Mesodermal cell (in vitro differentiated cells): ENCODE measurements at regions not wholly inside any gene's neighbourhood (a gene's known extent, or its start where the extent isn't known, plus 50 kb on each side); places are given as distances from the start of the nearest gene placed in this dataset.
"Not testable (repeated sequence)": the region's sequence is repeated elsewhere in the genome, so short reads cannot be mapped to it uniquely, and the experiment has no call there.

Source experiments
- H3K27ac ChIP-seq: 2 replicates; pipeline ENCODE4 v1.7.0; 2013; ENCODE audit warnings: mild to moderate bottlenecking, low read depth, low read length, moderate library complexity; ENCODE audit not compliant: severe bottlenecking
- H3K36me3 ChIP-seq: 2 replicates; pipeline ENCODE4 v1.7.1; 2013; ENCODE audit warnings: mild to moderate bottlenecking, low read length, moderate library complexity; ENCODE audit not compliant: control insufficient read depth, insufficient read depth
- H3K4me1 ChIP-seq: one replicate; pipeline ENCODE4 v1.7.1; 2013; ENCODE audit warnings: mild to moderate bottlenecking, low read length; ENCODE audit not compliant: insufficient read depth, control insufficient read depth, poor library complexity, severe bottlenecking
- H3K4me3 ChIP-seq: 2 replicates; pipeline ENCODE4 v1.7.0; 2013; ENCODE audit warnings: low read length, control low read depth, mild to moderate bottlenecking; ENCODE audit not compliant: insufficient read depth, poor library complexity, severe bottlenecking; ENCODE audit errors: extremely low read depth
- H3K9me3 ChIP-seq: 2 replicates; pipeline ENCODE4 v1.7.1; 2013; ENCODE audit warnings: mild to moderate bottlenecking, low read length, moderate library complexity; ENCODE audit not compliant: control insufficient read depth
- WGBS, 2 experiments: methylation state at CpG; one replicate each; pipeline ENCODE4 v1.1.5; 2013; ENCODE audit warnings: missing lambda C conversion rate in 2 of 2; ENCODE audit not compliant: insufficient coverage in 2 of 2; 5-methylcytosine and 5-hydroxymethylcytosine counted together

DNA sequence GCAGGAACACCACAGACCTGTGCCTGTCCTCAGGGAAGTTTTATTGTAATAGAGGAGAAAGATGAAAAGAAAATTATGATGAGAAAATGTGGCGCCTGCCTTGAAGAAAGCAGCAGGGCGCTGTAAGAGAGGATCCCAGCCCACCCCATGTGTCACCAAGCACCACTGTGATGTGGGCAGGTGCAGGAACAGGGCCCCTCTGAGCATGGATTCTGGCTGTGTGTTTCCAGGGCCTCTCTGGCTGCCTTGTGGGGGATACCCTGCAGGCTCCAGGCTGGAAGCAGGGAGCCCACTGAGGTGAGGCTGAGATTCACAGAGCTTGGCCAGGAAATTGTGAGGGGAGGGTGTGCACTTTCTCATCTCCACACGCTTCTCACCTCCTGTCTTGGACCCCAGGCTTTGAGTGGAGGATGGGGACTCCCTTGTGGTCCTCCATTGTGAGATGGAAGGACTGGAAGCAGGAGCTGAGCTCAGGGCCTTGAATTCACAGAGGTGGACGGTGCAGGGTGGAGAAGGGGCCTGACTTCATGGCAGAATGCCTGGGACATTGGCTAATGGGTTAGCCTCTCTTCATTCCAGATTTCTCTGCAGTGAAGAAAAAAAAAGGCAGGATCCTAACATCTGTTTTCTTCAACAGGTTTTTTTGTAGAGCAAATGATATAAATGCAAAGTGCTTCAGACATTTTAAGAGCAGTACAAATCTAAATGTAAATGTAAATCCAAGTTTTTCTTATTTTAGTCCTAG lies 246.6 kb upstream of the B3GAT1 start:
- no peaks in the 10 kb centered on the region for H3K9me3 ChIP-seq
- no peak overlapping the region for H3K27ac ChIP-seq
- WGBS, 2 experiments, result 84 to 96% methylated on average over 2 to 3 of the region's 4 CpGs
- H3K36me3 ChIP-seq, result no peaks in the 10 kb centered on the region
- no peaks in the 10 kb centered on the region for H3K4me1 ChIP-seq
- H3K4me3 ChIP-seq, result no peak overlapping the region

DNA sequence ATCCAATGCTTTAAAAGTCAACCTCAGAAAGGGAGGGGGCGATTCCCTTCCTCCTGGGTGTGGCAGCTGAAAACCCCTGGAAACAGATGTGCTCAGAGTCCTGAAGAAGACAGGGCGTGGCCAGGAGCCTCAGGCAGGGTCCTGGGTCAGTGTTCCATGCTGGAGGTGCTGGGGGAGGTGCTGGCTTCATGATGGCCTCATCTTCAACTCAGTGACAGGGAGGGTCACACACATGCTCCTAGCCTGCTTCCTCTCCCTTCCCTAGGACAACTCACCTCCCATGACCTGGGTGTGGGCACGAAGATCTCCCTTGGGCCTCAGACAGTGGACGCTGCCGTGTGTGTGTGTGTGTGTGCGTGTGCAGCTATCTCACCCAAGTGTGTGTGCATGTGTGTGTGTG lies 245.6 kb upstream of the B3GAT1 start:
- Histone ChIP-seq H3K27ac (no peak overlapping the region), H3K9me3 (no peaks in the 10 kb centered on the region), H3K4me3 (no peak overlapping the region), H3K4me1 (no peaks in the 10 kb centered on the region), H3K36me3 (no peaks in the 10 kb centered on the region)
- WGBS, 2 experiments, result 86 to 100% methylated on average over 1 to 2 of the region's 6 CpGs

DNA sequence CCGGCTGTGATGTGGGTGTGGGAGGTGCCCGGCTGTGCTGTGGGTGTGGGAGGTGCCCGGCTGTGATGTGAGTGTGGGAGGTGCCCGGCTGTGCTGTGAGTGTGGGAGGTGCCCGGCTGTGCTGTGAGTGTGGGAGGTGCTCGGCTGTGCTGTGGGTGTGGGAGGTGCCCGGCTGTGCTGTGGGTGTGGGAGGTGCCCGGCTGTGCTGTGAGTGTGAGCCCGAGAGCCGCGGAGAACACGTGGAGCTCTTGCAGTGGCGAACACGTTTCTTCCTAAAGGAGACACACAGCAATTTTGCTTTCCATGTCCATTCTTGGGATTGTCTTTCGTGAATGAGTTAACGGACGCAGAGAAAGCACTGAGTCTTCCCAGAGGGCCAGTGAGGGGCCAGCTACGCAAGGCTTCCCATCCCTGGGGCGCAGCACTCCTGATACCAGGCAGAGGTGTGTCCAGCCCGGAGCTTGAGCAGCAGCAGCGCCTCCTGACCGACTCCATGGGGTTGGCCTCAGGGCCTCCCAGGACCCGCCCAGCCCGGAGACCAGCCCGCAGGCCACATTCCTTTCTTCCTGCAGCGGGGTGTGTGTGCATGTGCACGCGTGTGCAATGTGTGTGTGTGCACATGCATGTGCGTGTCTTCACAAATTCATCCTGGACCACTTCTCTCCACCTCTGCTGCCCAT lies 245.0 kb upstream of the B3GAT1 start:
- no peak overlapping the region for H3K27ac ChIP-seq
- no peaks in the 10 kb centered on the region for H3K9me3 ChIP-seq
- 92 to 94% methylated on average over 18 of the region's 29 CpGs for WGBS, 2 experiments
- H3K36me3 ChIP-seq, result no peaks in the 10 kb centered on the region
- no peaks in the 10 kb centered on the region for H3K4me1 ChIP-seq
- H3K4me3 ChIP-seq, result no peak overlapping the region

GRCh38 chr11:134656086-134656840 lies 244.2 kb upstream of the B3GAT1 start:
- not testable (repeated sequence) for H3K27ac ChIP-seq, H3K4me1 ChIP-seq, H3K9me3 ChIP-seq, H3K4me3 ChIP-seq, H3K36me3 ChIP-seq
- WGBS, 2 experiments, result 92 to 94% methylated on average over 13 to 15 of the region's 29 CpGs

GRCh38 chr11:134655189-134655989 lies 243.3 kb upstream of the B3GAT1 start:
- Histone ChIP-seq H3K9me3 (no peaks in the 10 kb centered on the region), H3K4me1 (no peaks in the 10 kb centered on the region), H3K36me3 (no peaks in the 10 kb centered on the region), H3K27ac (no peak overlapping the region), H3K4me3 (no peak overlapping the region)
- WGBS, 2 experiments, result 89 to 92% methylated on average over 10 to 11 of the region's 11 CpGs

DNA sequence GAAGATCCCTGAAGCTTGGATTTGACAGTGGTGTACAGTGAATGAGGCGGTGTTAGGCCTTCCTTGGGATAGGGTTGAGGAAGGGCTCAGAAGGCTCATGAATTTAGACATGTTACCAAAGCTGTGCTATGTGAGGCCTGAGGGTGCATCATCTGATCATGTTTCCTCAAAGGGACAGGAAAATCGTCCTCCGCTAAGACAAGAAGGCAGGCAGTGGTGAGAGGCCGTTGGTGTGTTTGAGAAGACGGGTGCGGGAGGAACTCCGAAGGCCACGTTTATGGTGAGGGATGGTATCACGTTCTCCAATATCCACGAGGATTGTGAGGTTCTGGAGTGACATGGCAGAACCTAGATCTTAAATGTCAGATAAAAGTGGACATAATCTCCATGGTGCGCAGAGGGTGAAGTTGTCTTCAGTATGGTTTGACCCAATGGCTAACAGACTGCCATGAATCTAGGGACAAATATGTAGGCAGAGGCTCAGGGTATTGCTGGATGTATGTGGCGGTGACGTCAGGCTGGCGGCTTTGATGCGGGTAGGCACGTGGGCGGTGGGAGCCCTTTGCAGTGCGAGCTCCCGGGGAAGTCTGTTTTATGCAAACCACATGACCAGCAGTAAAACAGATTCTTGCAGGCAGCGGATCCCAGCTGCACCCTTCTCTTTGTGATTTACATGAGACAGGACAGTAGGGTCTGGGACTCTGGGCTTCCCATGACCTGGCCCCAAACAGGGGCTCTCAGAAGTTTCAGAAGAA lies 242.3 kb upstream of the B3GAT1 start:
- no peak overlapping the region for H3K4me3 ChIP-seq
- WGBS, 2 experiments, result 50 to 59% methylated on average over 20 of the region's 20 CpGs
- no peaks in the 10 kb centered on the region for H3K36me3 ChIP-seq
- H3K27ac ChIP-seq, result no peak overlapping the region
- H3K4me1 ChIP-seq, result no peaks in the 10 kb centered on the region
- H3K9me3 ChIP-seq, result no peaks in the 10 kb centered on the region

DNA sequence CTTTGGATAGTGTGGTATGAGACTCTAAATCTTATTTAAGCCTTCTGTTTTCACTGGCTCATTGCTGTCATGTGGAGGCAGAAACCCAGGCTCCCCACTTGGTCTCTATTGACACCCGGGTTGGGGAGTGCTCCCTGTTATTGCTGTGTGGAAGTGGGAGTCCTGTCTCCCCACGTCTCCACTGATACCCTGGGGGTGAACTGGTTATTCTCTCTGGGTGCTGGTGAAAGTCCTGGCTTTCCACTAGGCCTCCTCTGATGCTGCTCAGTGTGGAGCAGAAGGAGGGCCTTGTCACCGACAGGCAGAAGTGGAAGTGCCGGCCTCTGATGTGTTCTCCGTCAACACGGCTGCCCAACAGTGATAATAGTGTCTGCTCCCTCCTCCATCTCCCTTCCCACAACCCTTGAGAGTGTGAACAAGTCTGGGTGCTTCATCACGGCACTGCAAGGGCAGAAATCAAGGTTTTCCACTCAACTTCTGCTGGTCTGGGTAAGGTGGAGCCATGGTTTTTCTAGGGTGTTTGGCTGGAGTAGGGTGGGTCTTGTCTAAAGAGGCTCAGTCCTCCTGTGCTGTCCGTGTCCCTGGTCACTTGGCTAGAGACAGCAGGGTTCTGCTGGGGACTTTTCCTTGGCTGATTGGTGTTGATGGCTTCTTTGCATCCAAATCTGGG lies 240.7 kb upstream of the B3GAT1 start:
- no peak overlapping the region for H3K4me3 ChIP-seq
- H3K4me1 ChIP-seq, result no peaks in the 10 kb centered on the region
- no peak overlapping the region for H3K27ac ChIP-seq
- 86 to 92% methylated on average over 1 to 5 of the region's 8 CpGs for WGBS, 2 experiments
- H3K36me3 ChIP-seq, result no peaks in the 10 kb centered on the region
- H3K9me3 ChIP-seq, result no peaks in the 10 kb centered on the region

DNA sequence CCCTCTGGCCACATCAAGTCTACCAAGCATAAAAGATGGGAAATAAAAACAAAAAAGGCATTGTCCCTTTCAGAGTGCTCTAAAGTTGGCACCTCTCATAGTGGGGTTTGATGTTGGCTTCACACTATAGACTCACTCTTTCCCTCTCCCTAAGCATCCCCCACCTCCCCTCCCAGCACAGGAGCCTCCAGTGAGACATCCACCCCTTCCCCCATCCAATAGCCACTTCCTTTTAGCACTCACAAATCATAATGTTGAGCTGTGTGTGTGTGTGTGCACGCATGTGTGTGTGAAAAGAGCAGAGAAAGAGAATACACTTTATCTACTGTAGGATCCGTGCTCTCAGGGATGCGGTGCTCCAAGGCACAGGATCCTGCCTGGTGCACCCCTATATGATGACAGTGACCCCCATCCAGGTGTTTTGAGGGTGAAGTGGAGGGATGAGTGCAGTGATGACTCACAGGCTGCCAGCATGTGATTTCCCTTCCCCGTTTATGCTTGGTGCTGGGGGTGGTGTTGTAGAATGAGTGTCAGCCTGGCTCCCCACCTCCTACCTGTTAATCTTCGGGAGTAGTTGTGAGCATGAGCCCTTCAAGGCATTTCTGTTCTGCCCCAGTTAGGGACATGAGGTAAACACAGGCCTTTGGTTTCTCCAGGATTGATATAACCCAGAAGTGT lies 235.2 kb upstream of the B3GAT1 start:
- Histone ChIP-seq H3K4me3 (no peak overlapping the region), H3K36me3 (no peaks in the 10 kb centered on the region), H3K4me1 (peaks cover 20% of the 10 kb centered on the region), H3K9me3 (no peaks in the 10 kb centered on the region), H3K27ac (no peak overlapping the region)
- WGBS, 2 experiments, result 67 to 88% methylated on average over 1 to 3 of the region's 5 CpGs

GRCh38 chr11:134646561-134646960 lies 234.5 kb upstream of the B3GAT1 start:
- peaks cover 20% of the 10 kb centered on the region for H3K4me1 ChIP-seq
- H3K9me3 ChIP-seq, result no peaks in the 10 kb centered on the region
- no peaks in the 10 kb centered on the region for H3K36me3 ChIP-seq
- no peak overlapping the region for H3K4me3 ChIP-seq
- H3K27ac ChIP-seq, result no peak overlapping the region
